ENCODE measurements at regions not wholly inside any gene's neighbourhood (a gene's known extent, or its start where the extent isn't known, plus 50 kb on each side); places are given as distances from the start of the nearest gene placed in this dataset.
A peak's percentile ranks its signal among the peaks of the same experiment; 100 is the strongest.

GRCh38 chr6:142647449-142648035 is 297.4 kb downstream of the HIVEP2 start:
- Mint-ChIP-seq H3K36me3 (ENCODE audit: low read depth) (peaks cover 1% of the 10 kb centered on the region; the same call in 2 of the 3 replicates), H3K4me1 (peaks cover 56% of the 10 kb centered on the region), H3K4me3 (0 out of 3 replicates have a peak overlapping the region, but pooled peaks have one; percentile 12), H3K27me3 (ENCODE audit: insufficient read depth, low read depth, poor library complexity) (peaks cover 7% of the 10 kb centered on the region), H3K9me3 (peaks cover 3% of the 10 kb centered on the region; the same call in 1 of the 3 replicates), H3K27ac (peak overlapping the region; percentile 96)
- Histone ChIP-seq H3K9me2 (ENCODE audit: insufficient read depth) (peaks cover 8% of the 10 kb centered on the region; the same call in 1 of the 2 replicates), H3K4me1 (ENCODE audit: insufficient read depth) (peaks cover 58% of the 10 kb centered on the region), H3F3A (replicated peaks; ENCODE audit: low read depth) (peaks cover 18% of the 10 kb centered on the region; the same call in 1 of the 2 replicates), H3K27ac (ENCODE audit: low read depth) (peak overlapping the region; percentile 94), H3K79me2 (replicated peaks; ENCODE audit: insufficient read depth) (no peaks in the 10 kb centered on the region), H4K20me1 (replicated peaks; ENCODE audit: insufficient read depth) (no peaks in the 10 kb centered on the region), H3K36me3 (ENCODE audit: insufficient read depth) (no peaks in the 10 kb centered on the region), H3K27me3 (ENCODE audit: insufficient read depth) (no peaks in the 10 kb centered on the region), H3K4me3 (peak overlapping the region; percentile 3; the same call in 1 of the 2 replicates), H3K4me2 (peak overlapping the region; percentile 37), H2AFZ (no peak overlapping the region)
- TF ChIP-seq STAT1 (IDR thresholded peaks at IDR 0.05; ENCODE audit: unreplicated experiment) (no peak), ZNF114 (CRISPR knock-in tag; IDR thresholded peaks at IDR 0.05) (no peak), CTCF (conservative IDR thresholded peaks at IDR 0.05; ENCODE audit: low read depth in 2 of 2) (no peak), EZH2 (IDR thresholded peaks at IDR 0.05; ENCODE audit: low read depth, unreplicated experiment) (no peak), ETS1 (IDR thresholded peaks at IDR 0.05) (no peak), CREB1 (CRISPR knock-in tag; IDR thresholded peaks at IDR 0.05; ENCODE audit: low read depth) (no peak), ZNF331 (CRISPR knock-in tag; IDR thresholded peaks at IDR 0.05; ENCODE audit: low read depth) (no peak), REST (IDR thresholded peaks at IDR 0.05; ENCODE audit: unreplicated experiment) (no peak)
- DNase-seq (ENCODE audit: low spot score) (peak; percentile 49), ATAC-seq (peak; percentile 81)
